H9 (cell line): ENCODE measurements at regions not wholly inside any gene's neighbourhood (a gene's known extent, or its start where the extent isn't known, plus 50 kb on each side); places are given as distances from the start of the nearest gene placed in this dataset.

ENCODE experiments used
- DNase-seq: peaks from one replicate; pipeline ENCODE4 v3.0.0-alpha.2; 2017
- H2AFZ ChIP-seq: one replicate; pipeline ENCODE4 v1.6.1; 2013; ENCODE audit warnings: mild to moderate bottlenecking, low read length, control low read depth, moderate library complexity
- H2AK5ac ChIP-seq: 2 replicates; pipeline ENCODE4 v1.6.1; 2013; ENCODE audit warnings: low read length, control low read depth, mixed read lengths; ENCODE audit not compliant: insufficient read length
- H2BK120ac ChIP-seq: one replicate; pipeline ENCODE4 v1.6.1; 2013; ENCODE audit warnings: low read depth, mild to moderate bottlenecking, low read length, control low read depth, inconsistent platforms; ENCODE audit not compliant: poor library complexity, severe bottlenecking
- H2BK12ac ChIP-seq: 2 replicates; pipeline ENCODE4 v1.6.1; 2013; ENCODE audit warnings: low read length, control low read depth, mixed read lengths, low read depth; ENCODE audit not compliant: insufficient read length
- H2BK15ac ChIP-seq: 2 replicates; pipeline ENCODE4 v1.6.1; 2013; ENCODE audit warnings: low read depth, low read length, control low read depth
- H2BK20ac ChIP-seq: one replicate; pipeline ENCODE4 v1.6.1; 2013; ENCODE audit warnings: low read depth, mild to moderate bottlenecking, low read length, control low read depth, inconsistent platforms; ENCODE audit not compliant: poor library complexity, severe bottlenecking
- H2BK5ac ChIP-seq: 2 replicates; pipeline ENCODE4 v1.6.1; 2013; ENCODE audit warnings: low read length, control low read depth, mixed read lengths; ENCODE audit not compliant: insufficient read length
- H3K14ac ChIP-seq: 2 replicates; pipeline ENCODE4 v1.6.1; 2013; ENCODE audit warnings: low read length, control low read depth; ENCODE audit not compliant: insufficient read depth
- H3K18ac ChIP-seq: 2 replicates; pipeline ENCODE4 v1.6.1; 2013; ENCODE audit warnings: low read depth, mild to moderate bottlenecking, mixed read lengths, low read length, control low read depth; ENCODE audit not compliant: insufficient read length
- H3K23ac ChIP-seq: 2 replicates; pipeline ENCODE4 v1.6.1; 2013; ENCODE audit warnings: low read length, control low read depth, mixed read lengths, low read depth; ENCODE audit not compliant: insufficient read length
- H3K23me2 ChIP-seq: 2 replicates; pipeline ENCODE4 v1.6.1; 2013; ENCODE audit warnings: low read depth, mild to moderate bottlenecking, mixed read lengths, low read length, control low read depth; ENCODE audit not compliant: insufficient read length, poor library complexity, severe bottlenecking
- H3K27ac ChIP-seq: 2 replicates; pipeline ENCODE4 v1.5.1; 2013; ENCODE audit warnings: low read length, control low read depth, mixed read lengths, low read depth; ENCODE audit not compliant: insufficient read length
- H3K27me3 ChIP-seq: 2 replicates; pipeline ENCODE4 v1.6.1; 2013; ENCODE audit warnings: low read length, control low read depth, inconsistent platforms; ENCODE audit not compliant: insufficient read depth
- H3K4ac ChIP-seq: 2 replicates; pipeline ENCODE4 v1.6.1; 2013; ENCODE audit warnings: low read depth, mild to moderate bottlenecking, control low read depth, inconsistent platforms, low read length, moderate library complexity
- H3K4me1 ChIP-seq: 2 replicates; pipeline ENCODE4 v1.6.1; 2013; ENCODE audit warnings: low read length, control low read depth, inconsistent platforms; ENCODE audit not compliant: insufficient read depth
- H3K4me2 ChIP-seq: 2 replicates; pipeline ENCODE4 v1.6.1; 2013; ENCODE audit warnings: low read length, control low read depth, mixed read lengths; ENCODE audit not compliant: insufficient read length, insufficient read depth
- H3K56ac ChIP-seq: 2 replicates; pipeline ENCODE4 v1.6.1; 2013; ENCODE audit warnings: low read depth, mild to moderate bottlenecking, mixed read lengths, low read length, control low read depth; ENCODE audit not compliant: insufficient read length
- H3K79me1 ChIP-seq: 2 replicates; pipeline ENCODE4 v1.6.1; 2013; ENCODE audit warnings: low read depth, mild to moderate bottlenecking, moderate library complexity, low read length, control low read depth, inconsistent platforms; ENCODE audit not compliant: insufficient read depth, poor library complexity, severe bottlenecking
- H3K79me2 ChIP-seq: 2 replicates; pipeline ENCODE4 v1.6.1; 2013; ENCODE audit warnings: low read length, control low read depth, inconsistent platforms; ENCODE audit not compliant: insufficient read depth
- H3K9ac ChIP-seq: 2 replicates; pipeline ENCODE4 v1.6.1; 2013; ENCODE audit warnings: low read length, control low read depth, mixed read lengths; ENCODE audit not compliant: insufficient read length; ENCODE audit errors: extremely low read depth
- H3K9me3 ChIP-seq: one replicate; pipeline ENCODE4 v1.6.1; 2013; ENCODE audit warnings: low read depth, low read length, inconsistent platforms; ENCODE audit not compliant: control insufficient read depth
- H3T11ph ChIP-seq: one replicate; pipeline ENCODE4 v1.6.1; 2013; ENCODE audit warnings: mild to moderate bottlenecking, low read length, control low read depth, inconsistent platforms
- H4K20me1 ChIP-seq: one replicate; pipeline ENCODE4 v1.6.1; 2013; ENCODE audit not compliant: control insufficient read depth, insufficient read length, insufficient read depth
- H4K5ac ChIP-seq: 2 replicates; pipeline ENCODE4 v1.6.1; 2013; ENCODE audit warnings: low read depth, mild to moderate bottlenecking, mixed read lengths, low read length, control low read depth; ENCODE audit not compliant: insufficient read length
- H4K8ac ChIP-seq: replicated peaks from 2 replicates; pipeline ENCODE4 v1.6.1; 2013; ENCODE audit warnings: low read length, control low read depth, mixed read lengths, low read depth; ENCODE audit not compliant: insufficient read length
- H4K91ac ChIP-seq: 2 replicates; pipeline ENCODE4 v1.6.1; 2013; ENCODE audit warnings: low read depth, mild to moderate bottlenecking, moderate library complexity, mixed read lengths, low read length, control low read depth; ENCODE audit not compliant: insufficient read length
- H3K27ac Mint-ChIP-seq, 3 experiments: 2 replicates in 2 of 3; 3 replicates in 1 of 3; pipeline ENCODE4 v1.8.0; 2020 to 2021; ENCODE audit warnings: mixed read lengths in 3 of 3, mild to moderate bottlenecking in 1 of 3, moderate library complexity in 1 of 3
- H3K27me3 Mint-ChIP-seq: 2 replicates; pipeline ENCODE4 v1.8.0; 2021; ENCODE audit warnings: low read depth, mild to moderate bottlenecking, moderate library complexity, mixed read lengths
- H3K36me3 Mint-ChIP-seq, 3 experiments: 2 replicates in 2 of 3; 3 replicates in 1 of 3; pipeline ENCODE4 v1.8.0; 2020 to 2021; ENCODE audit warnings: low read depth in 3 of 3, mixed read lengths in 3 of 3; ENCODE audit not compliant: insufficient read depth in 1 of 3
- H3K4me1 Mint-ChIP-seq, 2 experiments: 2 replicates each; pipeline ENCODE4 v1.8.0; 2020; ENCODE audit warnings: mixed read lengths in 2 of 2
- H3K4me3 Mint-ChIP-seq, 2 experiments: 2 replicates in 1 of 2; 3 replicates in 1 of 2; pipeline ENCODE4 v1.8.0; 2020 to 2021; ENCODE audit warnings: mild to moderate bottlenecking in 2 of 2, mixed read lengths in 2 of 2, moderate library complexity in 1 of 2
- H3K9me3 Mint-ChIP-seq, 2 experiments: 2 replicates in 1 of 2; 3 replicates in 1 of 2; pipeline ENCODE4 v1.8.0; 2020; ENCODE audit warnings: mild to moderate bottlenecking in 2 of 2, mixed read lengths in 2 of 2, moderate library complexity in 1 of 2
- WGBS: extraction: QIAGEN DNeasy Blood & Tissue Kit; methylation state at CpG from one replicate; pipeline ENCODE4 v1.1.7; 2013; ENCODE audit warnings: missing lambda C conversion rate, low lambda C conversion rate, mixed read lengths; ENCODE audit not compliant: insufficient read length; ENCODE audit errors: extremely low coverage; 5-methylcytosine and 5-hydroxymethylcytosine counted together
- TF ChIP-seq, protein P1 (sequence below): fragments of 200-600 bp; sonication (generic); conservative IDR thresholded peaks from 3 replicates; pipeline ENCODE4 v1.8.0; 2021; ENCODE audit warnings: antibody characterized with exemption, mild to moderate bottlenecking

DNA sequence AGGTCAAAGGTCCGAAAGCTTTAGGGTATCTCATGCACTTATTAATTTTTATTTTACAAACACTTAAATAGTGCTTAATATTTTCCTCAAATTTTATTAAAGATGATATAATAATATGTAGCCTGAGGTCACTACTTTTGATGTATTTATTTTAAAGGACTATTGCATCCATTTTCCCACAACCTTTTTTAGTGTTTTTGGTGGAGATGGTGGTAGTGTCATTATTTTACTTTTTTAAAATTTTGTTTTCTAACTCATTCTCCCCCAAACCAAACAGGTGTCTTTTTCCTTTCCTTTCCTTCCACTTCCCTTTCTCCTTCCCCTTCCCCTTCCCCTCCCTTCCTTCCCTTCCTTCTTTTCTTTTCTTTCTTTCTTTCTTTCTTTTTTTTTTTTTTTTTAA is 328.6 kb downstream of the CYLC2 start:
- no peak for DNase-seq
- Mint-ChIP-seq H3K27ac (no peak overlapping the region), H3K4me1 (no peaks in the 10 kb centered on the region), H3K4me3 (no peak overlapping the region), H3K9me3 (peaks cover 3 to 4% of the 10 kb centered on the region in 2 experiments; a peak in 2 of 5 replicates), H3K27me3 (no peaks in the 10 kb centered on the region), H3K36me3 (no peaks in the 10 kb centered on the region)
- Histone ChIP-seq H4K8ac (no peak overlapping the region), H3K23ac (no peak overlapping the region), H4K20me1 (no peaks in the 10 kb centered on the region), H3K79me1 (no peaks in the 10 kb centered on the region), H2BK20ac (no peak overlapping the region), H3K4ac (no peak overlapping the region), H3K9me3 (no peaks in the 10 kb centered on the region), H3K4me1 (no peaks in the 10 kb centered on the region), H2BK15ac (no peak overlapping the region), H2AK5ac (no peak overlapping the region), H3K18ac (no peak overlapping the region), H4K5ac (no peak overlapping the region), H2BK5ac (no peak overlapping the region), H3K14ac (no peak overlapping the region), H3K4me2 (no peak overlapping the region), H2BK12ac (no peak overlapping the region), H2AFZ (no peak overlapping the region), H3K23me2 (no peaks in the 10 kb centered on the region), H3T11ph (no peak overlapping the region), H3K27me3 (no peaks in the 10 kb centered on the region), H3K56ac (no peak overlapping the region), H3K27ac (no peak overlapping the region), H3K79me2 (no peaks in the 10 kb centered on the region), H4K91ac (no peak overlapping the region), H2BK120ac (no peak overlapping the region), H3K9ac (no peak overlapping the region)
- WGBS, result no CpG with 5 or more reads among the region's 1 CpG
- TF ChIP-seq, protein P1, sequence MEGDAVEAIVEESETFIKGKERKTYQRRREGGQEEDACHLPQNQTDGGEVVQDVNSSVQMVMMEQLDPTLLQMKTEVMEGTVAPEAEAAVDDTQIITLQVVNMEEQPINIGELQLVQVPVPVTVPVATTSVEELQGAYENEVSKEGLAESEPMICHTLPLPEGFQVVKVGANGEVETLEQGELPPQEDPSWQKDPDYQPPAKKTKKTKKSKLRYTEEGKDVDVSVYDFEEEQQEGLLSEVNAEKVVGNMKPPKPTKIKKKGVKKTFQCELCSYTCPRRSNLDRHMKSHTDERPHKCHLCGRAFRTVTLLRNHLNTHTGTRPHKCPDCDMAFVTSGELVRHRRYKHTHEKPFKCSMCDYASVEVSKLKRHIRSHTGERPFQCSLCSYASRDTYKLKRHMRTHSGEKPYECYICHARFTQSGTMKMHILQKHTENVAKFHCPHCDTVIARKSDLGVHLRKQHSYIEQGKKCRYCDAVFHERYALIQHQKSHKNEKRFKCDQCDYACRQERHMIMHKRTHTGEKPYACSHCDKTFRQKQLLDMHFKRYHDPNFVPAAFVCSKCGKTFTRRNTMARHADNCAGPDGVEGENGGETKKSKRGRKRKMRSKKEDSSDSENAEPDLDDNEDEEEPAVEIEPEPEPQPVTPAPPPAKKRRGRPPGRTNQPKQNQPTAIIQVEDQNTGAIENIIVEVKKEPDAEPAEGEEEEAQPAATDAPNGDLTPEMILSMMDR, result no peak
